Frontal cortex (tissue), 3 donors: ENCODE measurements at regions not wholly inside any gene's neighbourhood (a gene's known extent, or its start where the extent isn't known, plus 50 kb on each side); places are given as distances from the start of the nearest gene placed in this dataset.

ENCODE experiments used
- DNase-seq, 2 donors: peaks; one replicate each; pipeline ENCODE4 v3.0.0; 2012; ENCODE audit warnings: low spot score in 2 of 2
- FAIRE-seq: peaks from 2 replicates; lab custom pipeline; 2012; peaks lifted over from hg19 to GRCh38; lab: Jason Lieb, UNC
- donor health status: control.
- donor health status: control.
- donor health status: control.

GRCh38 chr1:216809649-216810048, 86.4 kb upstream of the ESRRG start:
- DNase-seq (no peak), FAIRE-seq (no peak)

DNA sequence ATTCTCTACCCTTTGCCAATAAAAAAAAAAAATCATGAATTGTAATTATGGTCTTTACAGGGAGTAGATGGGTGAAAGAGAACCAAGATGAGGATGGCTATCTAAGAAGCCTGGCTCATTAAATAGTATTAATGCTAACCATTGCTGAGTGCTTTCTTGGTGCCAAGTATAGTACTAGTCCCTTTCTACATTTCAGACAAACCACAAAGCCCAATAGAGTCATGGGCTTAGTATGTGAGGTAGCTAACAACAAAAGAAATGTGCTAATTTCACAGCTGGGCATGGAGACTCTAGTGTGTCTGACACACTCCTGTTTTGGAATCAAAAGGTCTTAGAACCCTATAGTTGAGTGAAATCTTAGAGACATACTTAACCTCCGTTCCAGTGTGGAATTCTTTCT, 84.5 kb upstream of the ESRRG start:
- DNase-seq = no peak

GRCh38 chr1:216805953-216806352, 82.7 kb upstream of the ESRRG start:
- DNase-seq = no peak

More for the DNA sequence above, 84.5 kb upstream of the ESRRG start:
- FAIRE-seq = no peak

GRCh38 chr1:216805233-216805632, 82.0 kb upstream of the ESRRG start:
- DNase-seq (no peak), FAIRE-seq (no peak)

More at GRCh38 chr1:216805953-216806352, 82.7 kb upstream of the ESRRG start:
- FAIRE-seq = no peak

GRCh38 chr1:216804111-216804510, 80.9 kb upstream of the ESRRG start:
- FAIRE-seq (no peak), DNase-seq (no peak)

DNA sequence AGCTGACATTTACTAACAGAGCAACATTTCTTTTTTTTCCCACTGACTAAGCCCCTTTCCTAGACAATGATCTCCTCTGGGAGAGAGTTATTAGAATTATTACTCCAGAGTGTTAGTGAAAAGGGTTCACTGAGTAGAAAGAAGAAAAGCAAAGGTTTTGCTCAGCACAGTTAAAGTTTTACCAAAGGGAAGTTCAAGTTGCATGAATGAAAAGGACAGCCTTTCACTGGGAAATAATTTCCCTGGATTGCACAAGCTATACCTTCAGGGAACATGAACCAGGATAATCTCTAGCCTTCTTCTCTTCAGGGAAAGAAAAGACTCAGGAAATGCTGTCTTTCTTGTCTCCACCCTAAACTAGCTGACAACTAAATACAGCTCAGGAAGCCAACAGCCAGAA, 71.4 kb upstream of the ESRRG start:
- FAIRE-seq = no peak

GRCh38 chr1:216793973-216794372, 70.7 kb upstream of the ESRRG start:
- no peak for DNase-seq
- FAIRE-seq = no peak

More for the DNA sequence above, 71.4 kb upstream of the ESRRG start:
- DNase-seq = no peak

DNA sequence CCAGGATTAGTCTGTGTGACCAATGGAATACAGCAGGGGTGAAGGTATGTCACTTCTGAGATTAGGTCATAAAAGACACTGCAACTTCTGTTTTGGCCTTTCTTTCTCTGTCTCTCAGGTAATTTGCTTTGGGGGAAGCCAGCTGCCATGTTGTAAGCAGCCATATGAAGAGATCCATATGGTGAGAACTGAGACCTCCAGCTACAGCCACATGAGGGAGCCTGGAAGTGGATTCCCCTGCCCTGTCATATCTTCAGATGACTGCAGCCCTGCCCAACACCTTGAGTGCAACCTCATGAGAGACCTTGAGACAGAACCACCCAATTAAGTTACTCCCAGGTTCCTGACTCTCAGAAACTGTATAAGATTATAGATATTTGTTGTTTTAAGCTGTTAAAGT, 70.1 kb upstream of the ESRRG start:
- DNase-seq (no peak), FAIRE-seq (no peak)

DNA sequence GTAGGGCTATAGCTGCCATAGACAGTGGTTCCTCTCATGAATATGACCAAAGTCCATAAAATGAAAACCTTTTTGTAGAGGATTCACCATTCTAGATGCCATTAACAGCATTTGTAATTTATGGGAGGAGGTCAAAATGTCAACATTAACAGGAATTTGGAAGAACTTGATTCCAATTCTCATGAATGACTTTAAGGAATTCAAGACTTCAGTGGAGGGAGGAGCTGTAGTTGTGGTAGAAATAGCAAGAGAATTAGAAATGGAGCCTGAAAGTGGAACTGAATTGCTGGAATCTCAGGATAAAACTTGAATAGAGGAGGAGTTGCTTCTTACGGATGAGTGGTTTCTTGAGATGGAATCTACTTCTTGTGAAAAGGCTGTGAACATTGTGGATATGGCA, 65.4 kb upstream of the ESRRG start:
- FAIRE-seq (no peak), DNase-seq (no peak)

DNA sequence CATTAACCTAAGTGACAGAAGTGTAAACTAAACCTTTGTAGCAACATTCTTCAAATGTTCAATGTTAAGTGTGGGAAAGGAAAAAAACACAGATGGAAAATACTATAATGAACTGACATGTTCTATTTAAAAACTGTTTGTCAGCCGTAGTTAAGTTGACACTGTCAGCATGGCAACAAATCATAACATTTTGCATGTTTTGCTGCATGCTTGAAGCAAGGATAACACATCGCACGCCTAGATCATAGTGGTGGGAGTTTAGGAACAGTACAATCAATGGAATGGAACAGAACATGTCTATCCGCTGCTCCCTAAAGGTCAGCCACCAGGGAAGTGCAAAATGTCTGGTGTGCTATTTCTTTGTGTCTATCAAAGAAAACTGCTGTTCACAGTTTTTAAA, 62.5 kb upstream of the ESRRG start:
- DNase-seq = no peak
- no peak for FAIRE-seq

GRCh38 chr1:216785221-216785620, 62.0 kb upstream of the ESRRG start:
- DNase-seq (no peak), FAIRE-seq (no peak)

- FAIRE-seq (no peak), DNase-seq (no peak)
These were observed 56.5 kb upstream of the ESRRG start for GRCh38 chr1:216779686-216780085.

GRCh38 chr1:216778737-216779136, 55.5 kb upstream of the ESRRG start:
- DNase-seq = no peak
- no peak for FAIRE-seq

DNA sequence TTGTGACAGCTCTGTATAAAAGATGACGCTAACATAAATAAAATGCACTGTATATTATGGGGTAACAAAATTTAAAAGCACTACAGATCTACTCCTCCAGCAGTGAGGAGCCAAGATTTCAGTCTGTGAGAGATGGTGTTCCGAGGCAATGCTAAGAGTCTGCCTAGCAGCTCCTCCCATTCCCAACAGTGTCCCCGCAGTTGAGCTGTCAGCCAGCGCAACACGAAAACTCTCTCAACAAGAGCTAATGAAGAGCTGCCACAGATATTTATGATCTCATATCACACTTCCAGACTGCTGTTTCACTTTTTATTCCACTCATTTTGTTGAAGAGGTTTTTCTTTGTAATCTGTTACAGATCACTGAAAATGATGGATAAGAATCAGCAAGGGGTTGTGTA, 53.9 kb upstream of the ESRRG start:
- FAIRE-seq (no peak), DNase-seq (no peak)
